NB4 (cell line): ENCODE measurements at regions not wholly inside any gene's neighbourhood (a gene's known extent, or its start where the extent isn't known, plus 50 kb on each side); places are given as distances from the start of the nearest gene placed in this dataset.

ENCODE experiments used
- DNase-seq: peaks from one replicate; pipeline ENCODE4 v3.0.0; 2010; ENCODE audit warnings: low read depth
- H3K4me3 ChIP-seq: one replicate; pipeline ENCODE4 v1.5.1; 2011; ENCODE audit warnings: mild to moderate bottlenecking, low read depth, low read length, moderate library complexity
- MAX ChIP-seq: IDR thresholded peaks from 2 replicates; pipeline ENCODE4 v1.6.1; 2011; ENCODE audit warnings: low read depth, low read length
- MYC ChIP-seq: IDR thresholded peaks from 2 replicates; pipeline ENCODE4 v1.6.1; 2011; ENCODE audit warnings: low read depth, low read length
- POLR2A ChIP-seq: IDR thresholded peaks from 2 replicates; pipeline ENCODE4 v1.6.1; 2011; ENCODE audit warnings: mild to moderate bottlenecking; ENCODE audit not compliant: insufficient read length; ENCODE audit errors: extremely low read depth
- TF ChIP-seq, protein P1 (sequence below): IDR thresholded peaks from one replicate; pipeline ENCODE4 v1.5.1; 2012; ENCODE audit warnings: low read depth, low read length

GRCh38 chr4:58265734-58266133, 1155.5 kb upstream of the IGFBP7 start:
- TF ChIP-seq POLR2A: no peak
- no peak for DNase-seq
- no peak overlapping the region for H3K4me3 ChIP-seq

DNA sequence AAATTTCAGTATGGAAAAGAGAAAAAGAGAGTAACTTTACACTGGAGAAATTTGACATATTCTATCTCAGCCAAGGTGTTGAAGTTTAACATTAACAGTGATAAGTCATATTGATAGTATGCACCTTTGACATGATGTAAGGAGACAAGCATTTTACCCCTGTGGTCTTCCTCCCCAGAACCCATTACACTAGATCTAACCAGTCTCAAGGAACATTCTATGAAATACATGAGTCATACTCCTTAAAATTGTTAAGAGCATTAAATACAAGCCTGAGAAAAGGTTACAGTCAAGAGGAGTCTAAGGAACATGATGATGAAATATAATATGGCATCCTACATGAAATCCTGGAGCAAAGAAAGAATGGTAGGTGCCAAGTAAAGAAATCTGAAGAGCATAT, 1151.3 kb upstream of the IGFBP7 start:
- no peak overlapping the region for H3K4me3 ChIP-seq
- TF ChIP-seq MAX (no peak), POLR2A (no peak), MYC (no peak)
- TF ChIP-seq, protein P1, sequence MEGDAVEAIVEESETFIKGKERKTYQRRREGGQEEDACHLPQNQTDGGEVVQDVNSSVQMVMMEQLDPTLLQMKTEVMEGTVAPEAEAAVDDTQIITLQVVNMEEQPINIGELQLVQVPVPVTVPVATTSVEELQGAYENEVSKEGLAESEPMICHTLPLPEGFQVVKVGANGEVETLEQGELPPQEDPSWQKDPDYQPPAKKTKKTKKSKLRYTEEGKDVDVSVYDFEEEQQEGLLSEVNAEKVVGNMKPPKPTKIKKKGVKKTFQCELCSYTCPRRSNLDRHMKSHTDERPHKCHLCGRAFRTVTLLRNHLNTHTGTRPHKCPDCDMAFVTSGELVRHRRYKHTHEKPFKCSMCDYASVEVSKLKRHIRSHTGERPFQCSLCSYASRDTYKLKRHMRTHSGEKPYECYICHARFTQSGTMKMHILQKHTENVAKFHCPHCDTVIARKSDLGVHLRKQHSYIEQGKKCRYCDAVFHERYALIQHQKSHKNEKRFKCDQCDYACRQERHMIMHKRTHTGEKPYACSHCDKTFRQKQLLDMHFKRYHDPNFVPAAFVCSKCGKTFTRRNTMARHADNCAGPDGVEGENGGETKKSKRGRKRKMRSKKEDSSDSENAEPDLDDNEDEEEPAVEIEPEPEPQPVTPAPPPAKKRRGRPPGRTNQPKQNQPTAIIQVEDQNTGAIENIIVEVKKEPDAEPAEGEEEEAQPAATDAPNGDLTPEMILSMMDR: no peak
- DNase-seq: no peak

- DNase-seq: no peak
- TF ChIP-seq MAX: no peak
- TF ChIP-seq, protein P1: no peak
- no peak for TF ChIP-seq MYC
- TF ChIP-seq POLR2A: no peak
- H3K4me3 ChIP-seq: no peak overlapping the region
These were observed 1144.1 kb upstream of the IGFBP7 start for GRCh38 chr4:58254291-58254690.

- H3K4me3 ChIP-seq: no peak overlapping the region
- DNase-seq: no peak
- TF ChIP-seq, protein P1: no peak
- no peak for TF ChIP-seq POLR2A
- no peak for TF ChIP-seq MAX
- no peak for TF ChIP-seq MYC
These were observed 1142.5 kb upstream of the IGFBP7 start for GRCh38 chr4:58252656-58253055.

DNA sequence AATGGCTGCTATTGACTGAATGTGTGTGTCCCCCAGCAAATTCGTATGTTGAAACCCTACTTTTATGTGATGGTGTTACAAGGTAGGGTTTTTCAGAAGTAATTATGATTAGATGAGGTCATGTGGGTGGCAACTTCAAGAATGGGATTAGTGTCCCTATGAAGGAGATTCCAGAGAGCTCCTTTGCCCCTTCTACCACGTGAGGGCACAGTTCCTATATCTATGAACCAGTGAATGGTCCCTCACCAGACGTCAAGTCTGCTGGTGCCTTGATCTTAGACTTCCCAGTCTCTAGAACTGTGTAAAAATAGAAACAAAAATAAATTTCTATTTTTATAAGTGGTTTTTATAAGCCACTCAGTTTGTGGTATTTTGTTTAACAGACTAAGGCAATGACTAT, 1137.6 kb upstream of the IGFBP7 start:
- peak; percentile 24 for DNase-seq
- H3K4me3 ChIP-seq: no peak overlapping the region
- no peak for TF ChIP-seq MYC
- TF ChIP-seq, protein P1: peak; percentile 17
- no peak for TF ChIP-seq POLR2A

- TF ChIP-seq, protein P1: no peak
- TF ChIP-seq POLR2A (no peak), MYC (no peak), MAX (no peak)
- DNase-seq: no peak
- no peak overlapping the region for H3K4me3 ChIP-seq
These were observed 1115.3 kb upstream of the IGFBP7 start for GRCh38 chr4:58225460-58225859.

DNA sequence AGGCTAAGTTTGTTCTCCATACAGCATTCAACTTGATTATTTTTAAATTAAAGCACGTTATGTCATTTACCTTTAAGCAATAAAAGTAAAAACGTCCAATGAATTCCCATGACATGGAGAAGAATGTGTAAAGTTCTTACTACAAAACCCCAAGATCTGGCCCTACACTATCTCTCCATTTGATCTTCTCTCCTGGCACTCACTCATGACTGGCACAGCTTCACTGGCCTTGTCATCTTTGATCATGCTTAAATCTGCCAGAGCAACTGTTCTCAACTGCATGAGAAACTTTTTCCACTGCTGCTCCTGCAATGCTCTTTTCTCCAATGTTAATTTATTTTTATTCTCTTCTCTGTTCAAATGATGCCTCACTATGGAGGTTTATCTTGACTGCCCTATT, 1109.0 kb upstream of the IGFBP7 start:
- DNase-seq: no peak
- H3K4me3 ChIP-seq: no peak overlapping the region
- no peak for TF ChIP-seq MYC
- no peak for TF ChIP-seq POLR2A
- TF ChIP-seq, protein P1: no peak
- TF ChIP-seq MAX: no peak
